ENCODE measurements at regions not wholly inside any gene's neighbourhood (a gene's known extent, or its start where the extent isn't known, plus 50 kb on each side); places are given as distances from the start of the nearest gene placed in this dataset.
"Not testable (repeated sequence)": the region's sequence is repeated elsewhere in the genome, so short reads cannot be mapped to it uniquely, and the experiment has no call there.

DNA sequence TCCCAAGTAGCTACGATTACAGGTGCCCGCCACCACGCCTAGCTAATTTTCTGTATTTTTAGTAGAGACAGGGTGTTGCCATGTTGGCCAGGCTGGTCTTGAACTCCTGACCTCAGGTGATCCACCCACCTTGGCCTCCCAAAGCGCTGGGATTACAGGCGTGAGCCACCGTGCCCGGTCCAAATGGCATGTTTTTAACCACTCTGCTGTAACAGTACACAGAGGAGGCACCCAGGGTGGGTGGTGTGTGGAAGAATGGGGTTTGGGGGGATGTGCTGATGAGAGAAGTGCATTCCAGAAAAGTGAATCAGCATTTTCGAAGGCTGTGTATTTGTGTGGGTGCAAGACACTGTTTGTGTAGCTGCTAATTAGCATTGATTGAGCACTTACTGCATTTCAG is 78.1 kb upstream of the SH3PXD2B start:
- not testable (repeated sequence) for TF ChIP-seq POLR2AphosphoS5 (IDR thresholded peaks at IDR 0.05); EP300 (conservative IDR thresholded peaks at IDR 0.05; ENCODE audit: poor library complexity, severe bottlenecking); MXI1 (conservative IDR thresholded peaks at IDR 0.05; ENCODE audit: poor library complexity, severe bottlenecking); SMC3 (conservative IDR thresholded peaks at IDR 0.05; ENCODE audit: poor library complexity); RAD21 (conservative IDR thresholded peaks at IDR 0.05); TAF1 (IDR thresholded peaks at IDR 0.05; ENCODE audit: low read depth)
- TF ChIP-seq, protein P1, sequence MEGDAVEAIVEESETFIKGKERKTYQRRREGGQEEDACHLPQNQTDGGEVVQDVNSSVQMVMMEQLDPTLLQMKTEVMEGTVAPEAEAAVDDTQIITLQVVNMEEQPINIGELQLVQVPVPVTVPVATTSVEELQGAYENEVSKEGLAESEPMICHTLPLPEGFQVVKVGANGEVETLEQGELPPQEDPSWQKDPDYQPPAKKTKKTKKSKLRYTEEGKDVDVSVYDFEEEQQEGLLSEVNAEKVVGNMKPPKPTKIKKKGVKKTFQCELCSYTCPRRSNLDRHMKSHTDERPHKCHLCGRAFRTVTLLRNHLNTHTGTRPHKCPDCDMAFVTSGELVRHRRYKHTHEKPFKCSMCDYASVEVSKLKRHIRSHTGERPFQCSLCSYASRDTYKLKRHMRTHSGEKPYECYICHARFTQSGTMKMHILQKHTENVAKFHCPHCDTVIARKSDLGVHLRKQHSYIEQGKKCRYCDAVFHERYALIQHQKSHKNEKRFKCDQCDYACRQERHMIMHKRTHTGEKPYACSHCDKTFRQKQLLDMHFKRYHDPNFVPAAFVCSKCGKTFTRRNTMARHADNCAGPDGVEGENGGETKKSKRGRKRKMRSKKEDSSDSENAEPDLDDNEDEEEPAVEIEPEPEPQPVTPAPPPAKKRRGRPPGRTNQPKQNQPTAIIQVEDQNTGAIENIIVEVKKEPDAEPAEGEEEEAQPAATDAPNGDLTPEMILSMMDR (IDR thresholded peaks at IDR 0.05; ENCODE audit: poor library complexity, severe bottlenecking): not testable (repeated sequence)
- TF ChIP-seq, protein P2, sequence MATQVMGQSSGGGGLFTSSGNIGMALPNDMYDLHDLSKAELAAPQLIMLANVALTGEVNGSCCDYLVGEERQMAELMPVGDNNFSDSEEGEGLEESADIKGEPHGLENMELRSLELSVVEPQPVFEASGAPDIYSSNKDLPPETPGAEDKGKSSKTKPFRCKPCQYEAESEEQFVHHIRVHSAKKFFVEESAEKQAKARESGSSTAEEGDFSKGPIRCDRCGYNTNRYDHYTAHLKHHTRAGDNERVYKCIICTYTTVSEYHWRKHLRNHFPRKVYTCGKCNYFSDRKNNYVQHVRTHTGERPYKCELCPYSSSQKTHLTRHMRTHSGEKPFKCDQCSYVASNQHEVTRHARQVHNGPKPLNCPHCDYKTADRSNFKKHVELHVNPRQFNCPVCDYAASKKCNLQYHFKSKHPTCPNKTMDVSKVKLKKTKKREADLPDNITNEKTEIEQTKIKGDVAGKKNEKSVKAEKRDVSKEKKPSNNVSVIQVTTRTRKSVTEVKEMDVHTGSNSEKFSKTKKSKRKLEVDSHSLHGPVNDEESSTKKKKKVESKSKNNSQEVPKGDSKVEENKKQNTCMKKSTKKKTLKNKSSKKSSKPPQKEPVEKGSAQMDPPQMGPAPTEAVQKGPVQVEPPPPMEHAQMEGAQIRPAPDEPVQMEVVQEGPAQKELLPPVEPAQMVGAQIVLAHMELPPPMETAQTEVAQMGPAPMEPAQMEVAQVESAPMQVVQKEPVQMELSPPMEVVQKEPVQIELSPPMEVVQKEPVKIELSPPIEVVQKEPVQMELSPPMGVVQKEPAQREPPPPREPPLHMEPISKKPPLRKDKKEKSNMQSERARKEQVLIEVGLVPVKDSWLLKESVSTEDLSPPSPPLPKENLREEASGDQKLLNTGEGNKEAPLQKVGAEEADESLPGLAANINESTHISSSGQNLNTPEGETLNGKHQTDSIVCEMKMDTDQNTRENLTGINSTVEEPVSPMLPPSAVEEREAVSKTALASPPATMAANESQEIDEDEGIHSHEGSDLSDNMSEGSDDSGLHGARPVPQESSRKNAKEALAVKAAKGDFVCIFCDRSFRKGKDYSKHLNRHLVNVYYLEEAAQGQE (IDR thresholded peaks at IDR 0.05; ENCODE audit: borderline replicate concordance): not testable (repeated sequence)

Measured in neural cell (in vitro differentiated cells).